Endodermal cell (in vitro differentiated cells): ENCODE measurements at regions not wholly inside any gene's neighbourhood (a gene's known extent, or its start where the extent isn't known, plus 50 kb on each side); places are given as distances from the start of the nearest gene placed in this dataset.

ENCODE experiments used
- DNase-seq: peaks from one replicate; pipeline ENCODE4 v3.0.0-alpha.2; 2017
- H3K27ac ChIP-seq: 2 replicates; pipeline ENCODE4 v1.5.1; 2013; ENCODE audit warnings: mild to moderate bottlenecking, low read depth, low read length, moderate library complexity
- H3K27me3 ChIP-seq: 2 replicates; pipeline ENCODE4 v1.6.1; 2013; ENCODE audit warnings: mild to moderate bottlenecking, low read length, moderate library complexity; ENCODE audit not compliant: insufficient read depth, control insufficient read depth, poor library complexity, severe bottlenecking
- H3K36me3 ChIP-seq: 2 replicates; pipeline ENCODE4 v1.7.0; 2013; ENCODE audit warnings: mild to moderate bottlenecking, low read length, moderate library complexity; ENCODE audit not compliant: control insufficient read depth, insufficient read depth
- H3K4me1 ChIP-seq: one replicate; pipeline ENCODE4 v1.7.0; 2013; ENCODE audit warnings: low read length; ENCODE audit not compliant: control insufficient read depth, insufficient read depth
- H3K4me3 ChIP-seq: 2 replicates; pipeline ENCODE4 v1.5.1; 2013; ENCODE audit warnings: mild to moderate bottlenecking, low read length, moderate library complexity
- H3K9ac ChIP-seq: 2 replicates; pipeline ENCODE4 v1.6.1; 2013; ENCODE audit warnings: mild to moderate bottlenecking, low read length, moderate library complexity; ENCODE audit not compliant: poor library complexity, severe bottlenecking; ENCODE audit errors: extremely low read depth
- H3K9me3 ChIP-seq: 2 replicates; pipeline ENCODE4 v1.6.1; 2013; ENCODE audit warnings: mild to moderate bottlenecking, low read length, moderate library complexity; ENCODE audit not compliant: control insufficient read depth
- H3K27ac Mint-ChIP-seq: 2 replicates; pipeline ENCODE4 v1.8.0; 2020; ENCODE audit warnings: mixed read lengths
- H3K27me3 Mint-ChIP-seq: 2 replicates; pipeline ENCODE4 v1.8.0; 2021; ENCODE audit warnings: mild to moderate bottlenecking, mixed read lengths; ENCODE audit not compliant: insufficient read depth
- H3K36me3 Mint-ChIP-seq: 2 replicates; pipeline ENCODE4 v1.8.0; 2020; ENCODE audit warnings: low read depth, mixed read lengths
- H3K4me1 Mint-ChIP-seq: 2 replicates; pipeline ENCODE4 v1.8.0; 2020; ENCODE audit warnings: mixed read lengths
- H3K4me3 Mint-ChIP-seq: 2 replicates; pipeline ENCODE4 v1.8.0; 2020; ENCODE audit warnings: mild to moderate bottlenecking, moderate library complexity, mixed read lengths
- H3K9me3 Mint-ChIP-seq: 2 replicates; pipeline ENCODE4 v1.8.0; 2020; ENCODE audit warnings: mild to moderate bottlenecking, mixed read lengths
- WGBS, 2 experiments: methylation state at CpG; one replicate each; pipeline versions ENCODE4 v1.1.5 to v1.1.7; 2013; ENCODE audit warnings: missing lambda C conversion rate in 2 of 2, mixed read lengths in 1 of 2; ENCODE audit not compliant: insufficient coverage in 1 of 2, insufficient read length in 1 of 2; 5-methylcytosine and 5-hydroxymethylcytosine counted together
- TF ChIP-seq, protein P1 (sequence below): fragments of 200-600 bp; sonication (generic); conservative IDR thresholded peaks from 2 replicates; pipeline ENCODE4 v1.5.0; 2021; ENCODE audit warnings: antibody characterized with exemption, mild to moderate bottlenecking

DNA sequence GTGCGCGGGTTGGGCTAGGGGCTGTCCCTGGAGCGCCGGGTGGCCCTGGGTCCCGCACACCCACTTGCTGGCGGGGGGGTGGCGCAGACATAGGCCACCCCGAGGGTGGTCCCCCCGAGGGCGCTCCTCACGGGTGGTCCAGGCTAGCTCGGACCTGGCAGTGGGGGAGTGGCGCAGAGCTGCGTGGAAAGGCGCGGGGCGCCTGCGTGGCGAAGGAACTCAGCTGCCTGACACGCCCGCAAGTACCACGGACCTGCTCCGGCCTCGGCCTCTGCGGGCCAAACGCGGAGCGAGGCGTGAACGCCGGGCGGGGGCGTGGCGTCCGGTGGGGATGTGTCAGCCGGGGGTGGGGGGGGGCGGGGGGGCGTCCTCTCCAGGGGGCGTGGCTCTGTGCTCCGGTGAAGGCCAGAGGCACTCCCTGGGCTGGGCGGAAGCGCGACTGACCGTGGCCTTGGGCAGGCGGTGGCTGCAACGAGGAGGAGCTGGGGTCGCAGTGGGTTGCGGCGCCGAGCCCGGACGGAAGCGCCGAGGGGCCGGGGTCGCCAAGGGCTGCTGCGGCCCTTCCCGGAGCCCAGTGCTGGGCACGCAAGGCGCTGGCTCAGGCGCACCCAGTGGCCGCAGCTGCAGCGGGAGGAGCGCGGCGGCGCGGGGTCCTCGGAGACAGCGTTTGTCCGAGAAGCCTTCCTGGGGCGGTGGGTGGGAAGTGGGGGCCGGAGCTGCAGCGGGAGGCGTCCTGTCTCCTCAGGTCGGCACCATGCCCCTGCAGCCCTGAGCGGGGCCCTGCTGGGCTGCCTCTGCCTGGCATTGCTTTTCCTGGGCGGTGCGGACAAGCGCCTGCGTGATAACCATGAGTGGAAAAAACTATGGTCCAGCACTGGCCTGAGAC lies 58.9 kb upstream of the NUPR2 start:
- H3K27me3 ChIP-seq = no peaks in the 10 kb centered on the region
- 91 to 93% methylated on average over 8 to 75 of the region's 81 CpGs for WGBS, 2 experiments

DNA sequence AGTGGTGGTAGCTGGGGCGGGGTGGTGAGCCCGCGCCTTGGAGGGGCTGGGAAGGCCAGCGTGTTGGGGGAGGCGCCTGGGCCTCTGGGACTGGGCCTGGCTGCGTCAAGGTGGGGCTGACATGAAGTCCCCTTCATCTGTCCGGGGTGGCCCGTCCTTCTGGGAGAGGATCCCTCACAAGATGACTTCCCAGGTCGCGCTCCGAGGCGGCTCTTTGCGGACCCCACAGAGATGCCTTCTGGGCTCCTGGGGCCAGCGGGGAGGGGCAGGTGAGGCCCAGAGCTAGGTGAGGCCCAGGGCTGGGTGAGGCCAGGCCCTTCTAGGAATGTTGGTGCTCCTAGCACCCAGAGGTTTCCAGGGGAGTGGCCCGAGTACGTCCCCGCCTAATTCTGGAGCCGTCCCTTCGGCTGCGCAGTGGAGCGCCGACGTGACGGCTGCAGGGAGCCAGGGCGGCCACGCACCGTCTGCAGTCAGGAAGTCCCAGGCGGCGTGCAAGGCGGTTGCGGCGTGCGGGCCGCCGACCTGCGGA lies 58.2 kb upstream of the NUPR2 start:
- no peak overlapping the region for H3K27ac ChIP-seq
- no peak overlapping the region for H3K4me3 ChIP-seq
- Mint-ChIP-seq H3K4me1 (no peaks in the 10 kb centered on the region), H3K36me3 (peaks cover 3% of the 10 kb centered on the region), H3K9me3 (peaks cover 84% of the 10 kb centered on the region), H3K27ac (no peak overlapping the region), H3K27me3 (no peaks in the 10 kb centered on the region), H3K4me3 (no peak overlapping the region)
- WGBS, 2 experiments = 90 to 94% methylated on average over 11 to 36 of the region's 36 CpGs
- DNase-seq = no peak
- H3K9me3 ChIP-seq = peaks cover 65% of the 10 kb centered on the region
- H3K27me3 ChIP-seq = no peaks in the 10 kb centered on the region
- no peaks in the 10 kb centered on the region for H3K4me1 ChIP-seq
- no peaks in the 10 kb centered on the region for H3K36me3 ChIP-seq
- no peak overlapping the region for H3K9ac ChIP-seq
- TF ChIP-seq, protein P1, sequence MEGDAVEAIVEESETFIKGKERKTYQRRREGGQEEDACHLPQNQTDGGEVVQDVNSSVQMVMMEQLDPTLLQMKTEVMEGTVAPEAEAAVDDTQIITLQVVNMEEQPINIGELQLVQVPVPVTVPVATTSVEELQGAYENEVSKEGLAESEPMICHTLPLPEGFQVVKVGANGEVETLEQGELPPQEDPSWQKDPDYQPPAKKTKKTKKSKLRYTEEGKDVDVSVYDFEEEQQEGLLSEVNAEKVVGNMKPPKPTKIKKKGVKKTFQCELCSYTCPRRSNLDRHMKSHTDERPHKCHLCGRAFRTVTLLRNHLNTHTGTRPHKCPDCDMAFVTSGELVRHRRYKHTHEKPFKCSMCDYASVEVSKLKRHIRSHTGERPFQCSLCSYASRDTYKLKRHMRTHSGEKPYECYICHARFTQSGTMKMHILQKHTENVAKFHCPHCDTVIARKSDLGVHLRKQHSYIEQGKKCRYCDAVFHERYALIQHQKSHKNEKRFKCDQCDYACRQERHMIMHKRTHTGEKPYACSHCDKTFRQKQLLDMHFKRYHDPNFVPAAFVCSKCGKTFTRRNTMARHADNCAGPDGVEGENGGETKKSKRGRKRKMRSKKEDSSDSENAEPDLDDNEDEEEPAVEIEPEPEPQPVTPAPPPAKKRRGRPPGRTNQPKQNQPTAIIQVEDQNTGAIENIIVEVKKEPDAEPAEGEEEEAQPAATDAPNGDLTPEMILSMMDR = no peak

More for the DNA sequence above, 58.9 kb upstream of the NUPR2 start:
- H3K9me3 ChIP-seq = peaks cover 65% of the 10 kb centered on the region
- H3K9me3 Mint-ChIP-seq = peaks cover 84% of the 10 kb centered on the region
- no peak overlapping the region for H3K4me3 ChIP-seq
- TF ChIP-seq, protein P1 = no peak
- H3K27ac ChIP-seq = no peak overlapping the region
- no peak overlapping the region for H3K9ac ChIP-seq
- H3K4me1 Mint-ChIP-seq = no peaks in the 10 kb centered on the region
- peaks cover 3% of the 10 kb centered on the region for H3K36me3 Mint-ChIP-seq
- no peaks in the 10 kb centered on the region for H3K36me3 ChIP-seq
- no peak for DNase-seq
- H3K27me3 Mint-ChIP-seq = no peaks in the 10 kb centered on the region
- H3K4me1 ChIP-seq = no peaks in the 10 kb centered on the region
- no peak overlapping the region for H3K27ac Mint-ChIP-seq
- no peak overlapping the region for H3K4me3 Mint-ChIP-seq
